NCI-H69 (cell line): ENCODE measurements at regions not wholly inside any gene's neighbourhood (a gene's known extent, or its start where the extent isn't known, plus 50 kb on each side); places are given as distances from the start of the nearest gene placed in this dataset.

Experiments used
- DNase-seq: peaks from one replicate; lab custom pipeline; 2025; lab: John Stamatoyannopoulos, UW

DNA sequence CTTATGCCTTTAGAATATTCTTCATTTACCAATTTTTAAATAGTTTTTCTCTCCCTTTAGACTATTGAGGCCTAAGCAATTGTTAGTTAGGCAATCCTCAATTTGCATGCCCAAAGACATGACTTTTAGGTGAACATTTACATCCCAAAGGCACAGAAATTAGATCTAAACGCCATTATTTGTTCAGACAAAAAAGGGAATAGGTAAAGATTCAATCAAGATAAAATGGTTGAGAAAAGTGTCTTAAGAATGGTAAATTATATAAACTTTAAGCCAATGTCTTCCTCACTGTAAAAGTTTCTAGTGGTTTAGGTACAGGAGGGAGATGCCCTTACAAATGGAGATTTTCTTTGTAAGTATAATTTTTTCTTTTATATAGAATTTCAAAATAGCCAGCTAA lies 50.2 kb upstream of the MME start:
- no peak for DNase-seq

DNA sequence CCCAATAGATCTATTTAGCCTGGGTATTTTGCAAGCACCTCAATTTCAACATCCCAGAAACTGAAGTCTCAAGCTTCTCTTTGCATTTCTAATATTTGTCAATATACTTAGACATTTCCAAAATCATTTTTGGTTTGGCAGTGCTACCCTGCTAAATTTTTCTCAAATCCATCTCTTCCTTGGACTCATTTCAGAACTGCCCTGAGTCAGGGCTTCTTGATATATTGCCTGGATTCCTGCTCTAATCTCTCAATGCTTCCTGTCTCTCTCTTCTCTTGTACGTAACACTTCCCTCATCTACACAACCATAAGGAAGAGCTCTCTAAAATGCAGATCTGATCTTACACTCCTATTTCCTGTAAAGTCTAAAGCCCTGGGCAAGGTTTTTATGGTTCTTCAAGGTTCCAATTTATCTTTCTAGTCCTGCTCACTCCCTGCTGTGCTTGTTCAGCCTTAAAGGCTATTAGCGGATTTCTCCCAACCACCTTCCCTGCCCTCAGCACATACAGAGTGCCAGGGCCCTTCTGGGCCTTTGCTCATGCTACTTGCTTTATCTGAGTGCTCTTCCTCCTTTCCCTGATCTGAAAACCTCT lies 53.0 kb upstream of the MME start:
- DNase-seq = no peak

DNA sequence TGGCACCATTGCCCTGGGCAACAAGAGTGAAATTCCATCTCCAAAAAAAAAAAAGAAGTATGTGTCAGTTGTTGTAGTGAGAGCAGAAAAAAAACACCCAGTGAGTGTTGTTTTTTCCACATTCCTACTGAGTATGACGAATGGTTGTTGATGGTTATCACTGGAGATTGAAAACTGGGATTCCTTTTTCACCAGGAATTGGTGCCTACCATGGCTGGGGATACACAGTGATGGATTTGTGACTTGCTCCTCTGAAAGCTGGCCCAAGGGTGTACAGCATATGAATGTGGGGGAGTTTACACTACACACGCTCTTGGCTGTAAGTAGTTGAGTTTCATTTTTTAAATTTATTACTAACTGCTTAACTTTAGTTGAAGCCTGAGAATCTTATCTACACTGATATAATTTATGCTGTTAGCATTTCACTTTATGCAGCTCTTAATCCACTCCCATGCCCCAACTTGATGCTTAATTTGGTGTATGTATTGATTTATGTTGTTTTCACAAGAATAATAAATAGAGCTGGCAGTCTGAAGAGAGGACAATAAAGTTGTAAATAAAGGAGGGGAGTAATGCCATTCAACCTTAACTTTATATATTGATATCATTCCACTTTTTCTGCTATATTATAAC lies 56.0 kb upstream of the MME start:
- DNase-seq = no peak

DNA sequence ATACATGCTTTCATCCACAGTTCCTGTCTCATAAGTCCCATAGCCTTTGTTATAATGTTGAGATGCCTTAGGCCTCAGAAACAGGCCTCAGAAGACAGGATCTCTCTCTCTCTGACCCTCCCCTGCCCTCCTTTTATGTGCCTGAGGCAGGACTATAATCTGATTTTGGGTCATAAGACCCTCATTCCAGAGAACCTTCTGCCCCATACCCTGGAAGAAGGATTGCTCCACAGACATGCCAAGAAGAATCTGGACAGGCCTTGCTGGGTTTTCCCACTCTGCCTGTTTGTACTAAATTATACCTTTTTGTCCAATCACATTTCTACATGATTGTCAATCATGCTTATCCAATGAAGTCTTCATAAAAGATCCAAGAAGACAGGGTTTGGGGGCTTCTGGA lies 57.2 kb upstream of the MME start:
- DNase-seq = no peak

DNA sequence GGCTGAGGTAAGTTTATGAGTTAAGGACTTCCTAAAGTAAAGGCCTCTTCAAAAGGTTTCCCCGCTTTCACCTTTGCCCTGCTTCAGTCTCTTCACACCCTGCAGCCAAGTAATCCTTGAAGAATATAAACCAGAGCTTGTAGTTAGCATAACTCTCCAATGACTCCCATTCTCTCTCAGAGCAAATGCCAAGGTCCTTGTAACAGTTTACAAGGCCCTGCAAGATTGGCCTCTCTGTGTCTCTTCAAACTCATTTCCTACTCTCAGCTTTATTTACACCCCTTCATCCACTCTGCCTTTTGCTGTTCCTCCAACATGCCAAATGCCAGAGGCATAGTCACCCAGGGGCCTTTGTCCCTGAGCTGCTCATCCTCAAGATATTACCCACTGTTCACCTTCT lies 60.5 kb upstream of the MME start:
- no peak for DNase-seq

DNA sequence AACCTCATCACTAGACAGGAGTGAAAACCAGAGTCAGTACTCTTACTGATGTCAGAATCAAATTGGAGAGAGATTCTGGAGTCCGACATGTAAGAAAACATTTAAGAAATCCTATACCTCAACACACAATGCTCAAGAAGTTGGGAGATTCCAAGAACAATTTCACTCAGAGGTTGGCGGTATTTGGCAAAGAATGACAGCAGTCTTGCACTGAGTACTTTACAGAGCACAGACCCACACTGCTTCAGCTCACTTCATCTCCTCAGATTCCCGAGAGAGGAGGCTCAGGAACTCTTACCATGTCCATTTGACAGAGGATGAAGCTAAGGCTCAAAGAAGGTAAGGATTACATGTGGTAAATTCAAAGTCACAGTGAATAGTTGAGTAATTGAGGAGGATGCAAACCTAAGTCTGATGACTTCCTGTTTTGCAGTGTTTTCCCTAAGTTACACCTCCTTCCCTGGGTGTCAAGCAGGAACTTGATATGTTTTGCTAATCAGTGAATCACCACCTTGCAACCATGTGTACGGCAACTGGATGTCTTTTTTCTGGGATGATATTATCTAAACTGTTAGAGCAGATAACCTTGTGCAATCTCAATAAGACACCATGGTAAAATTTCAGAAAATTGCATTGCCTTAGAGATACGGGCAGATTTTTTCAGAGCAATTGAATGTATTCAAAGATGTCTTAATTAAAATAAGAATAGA lies 61.3 kb upstream of the MME start:
- no peak for DNase-seq

DNA sequence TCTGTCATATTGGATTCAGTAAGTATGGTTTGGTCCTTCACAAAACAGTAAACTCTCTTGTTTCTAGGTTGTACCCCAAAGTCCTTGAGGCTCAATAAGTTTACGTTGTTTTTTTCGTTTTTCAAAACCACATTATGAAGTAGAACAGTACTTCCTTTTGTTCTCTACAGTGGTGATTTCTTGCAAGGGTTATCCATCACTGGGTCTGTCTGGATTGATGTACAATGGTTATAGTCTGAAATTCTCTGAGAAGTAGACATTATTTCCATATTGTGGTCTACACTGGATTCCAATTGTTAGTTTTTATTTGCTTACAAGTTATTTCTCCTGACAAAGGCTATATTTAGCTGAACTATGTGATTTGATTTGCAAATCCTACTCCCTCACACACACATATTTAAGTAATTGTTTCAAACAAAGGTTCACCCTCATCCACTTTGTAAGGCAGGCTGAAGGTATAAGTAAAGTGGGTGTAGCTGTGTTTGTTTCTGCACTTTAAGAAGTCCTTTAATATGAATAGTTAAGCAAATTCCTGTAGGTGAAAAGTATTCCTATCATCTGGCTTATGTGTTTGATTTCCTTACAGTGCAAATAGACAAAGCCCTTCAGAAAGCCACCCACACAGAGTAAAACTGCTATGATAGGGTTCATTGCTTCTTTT lies 64.2 kb upstream of the MME start:
- no peak for DNase-seq

DNA sequence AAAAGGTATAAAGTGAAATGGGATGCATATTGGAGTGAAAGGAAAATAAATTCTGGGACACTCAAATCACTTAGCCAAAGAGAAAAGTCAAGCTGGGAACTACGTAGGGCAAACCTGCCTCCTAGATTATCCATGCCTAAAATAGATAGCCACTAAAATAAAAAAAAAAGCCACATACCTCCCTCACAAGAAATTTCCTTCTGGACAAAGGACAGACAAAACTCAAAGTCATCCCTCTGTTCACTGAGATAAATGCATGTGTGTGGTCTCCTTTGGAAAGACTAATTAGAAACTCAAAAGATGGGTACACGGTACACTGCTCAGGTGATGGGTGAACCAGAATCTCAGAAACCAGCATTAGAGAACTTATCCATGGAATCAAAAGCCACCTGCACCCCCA lies 65.2 kb upstream of the MME start:
- no peak for DNase-seq

DNA sequence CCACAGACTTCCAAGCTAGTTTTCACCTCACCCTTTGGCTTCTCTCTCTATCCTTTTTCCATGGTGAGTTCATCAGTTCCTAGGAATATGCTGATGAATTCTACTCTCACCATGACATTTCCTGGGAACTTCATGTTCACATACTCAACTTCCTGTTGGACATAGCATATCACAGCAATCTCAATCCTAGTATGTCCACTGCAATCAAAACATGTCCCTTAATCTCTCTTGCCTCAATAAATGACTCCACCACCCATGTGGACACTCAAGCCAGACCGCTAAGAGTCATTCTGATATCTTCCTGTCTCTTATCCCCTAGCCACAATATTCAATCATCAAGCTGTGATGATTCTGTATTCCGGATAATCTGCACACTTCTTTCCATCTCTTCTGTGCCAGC lies 66.7 kb upstream of the MME start:
- no peak for DNase-seq

DNA sequence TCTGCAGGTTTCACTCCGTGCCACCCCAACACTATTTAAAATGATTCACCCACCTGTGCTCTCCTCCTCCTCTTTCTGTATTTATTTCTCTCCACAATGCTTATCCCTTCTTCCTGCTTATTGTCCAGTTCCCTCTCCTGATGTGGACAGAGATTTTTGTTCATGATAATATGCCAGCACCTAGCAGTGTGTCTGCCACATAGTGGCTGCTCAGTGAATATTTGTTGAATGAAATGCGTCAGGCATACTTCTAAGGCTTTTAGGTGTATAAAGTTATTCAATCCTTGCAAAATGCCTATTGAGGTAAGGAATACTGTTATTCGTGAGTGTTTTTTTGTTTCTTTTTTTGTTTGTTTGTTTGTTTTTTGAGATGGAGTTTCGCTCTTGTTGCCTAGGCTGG lies 67.5 kb upstream of the MME start:
- no peak for DNase-seq

DNA sequence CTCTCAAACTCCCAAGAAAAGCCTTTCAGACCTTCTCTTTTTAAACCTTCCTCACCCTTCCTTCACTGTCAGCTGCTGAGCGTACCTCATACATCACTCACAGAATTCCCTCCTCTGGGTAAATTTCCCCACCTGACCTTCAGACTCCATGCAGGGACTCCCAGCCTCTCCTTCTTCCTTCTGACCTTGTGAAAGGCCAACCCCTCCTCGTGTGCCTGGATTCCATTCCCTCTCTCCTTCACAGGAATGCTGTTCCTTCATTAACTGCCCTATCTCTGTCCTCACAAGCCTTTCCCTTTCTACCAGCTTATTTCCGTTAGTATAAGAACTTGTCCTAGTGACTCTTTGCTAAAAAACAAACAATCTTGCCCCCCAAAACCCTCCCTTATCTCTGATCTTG lies 69.7 kb upstream of the MME start:
- DNase-seq = no peak

DNA sequence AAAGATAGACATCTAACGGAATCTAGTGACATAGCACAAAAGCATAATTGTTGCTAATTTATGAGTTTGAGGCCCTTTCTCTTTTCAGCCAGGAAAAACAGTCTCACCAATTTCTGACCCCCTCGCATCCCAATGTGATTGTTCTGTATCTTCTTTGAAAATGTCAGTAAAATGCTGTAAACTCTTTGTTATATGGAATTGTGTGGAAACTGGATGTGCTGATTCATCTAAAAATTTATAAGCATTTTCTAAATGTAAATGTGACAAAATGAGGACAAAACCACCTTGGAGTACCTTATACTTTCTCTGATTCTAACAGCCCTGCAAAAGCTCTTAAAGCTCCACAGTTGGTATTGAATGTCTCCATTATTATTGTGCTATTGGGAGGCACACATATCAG lies 70.9 kb upstream of the MME start:
- DNase-seq = no peak

DNA sequence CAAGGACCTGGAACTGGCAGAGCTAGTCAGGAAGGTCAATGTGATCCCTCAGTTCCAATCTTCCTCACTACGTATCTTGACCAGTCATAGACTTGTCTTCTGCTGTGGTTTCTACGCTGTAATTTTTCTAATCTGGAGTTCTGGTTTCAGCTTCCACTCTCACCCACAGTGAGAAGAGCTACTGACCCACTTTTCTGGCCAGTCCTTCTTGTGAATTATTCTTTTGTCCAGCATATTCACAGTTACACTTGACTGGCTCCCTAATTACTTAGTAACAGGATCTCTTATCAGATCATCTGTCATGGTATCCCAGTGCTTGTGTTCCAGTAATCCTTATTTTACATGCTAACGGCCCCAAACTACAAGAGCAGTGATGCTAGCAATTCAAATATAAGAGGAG lies 72.4 kb upstream of the MME start:
- no peak for DNase-seq

DNA sequence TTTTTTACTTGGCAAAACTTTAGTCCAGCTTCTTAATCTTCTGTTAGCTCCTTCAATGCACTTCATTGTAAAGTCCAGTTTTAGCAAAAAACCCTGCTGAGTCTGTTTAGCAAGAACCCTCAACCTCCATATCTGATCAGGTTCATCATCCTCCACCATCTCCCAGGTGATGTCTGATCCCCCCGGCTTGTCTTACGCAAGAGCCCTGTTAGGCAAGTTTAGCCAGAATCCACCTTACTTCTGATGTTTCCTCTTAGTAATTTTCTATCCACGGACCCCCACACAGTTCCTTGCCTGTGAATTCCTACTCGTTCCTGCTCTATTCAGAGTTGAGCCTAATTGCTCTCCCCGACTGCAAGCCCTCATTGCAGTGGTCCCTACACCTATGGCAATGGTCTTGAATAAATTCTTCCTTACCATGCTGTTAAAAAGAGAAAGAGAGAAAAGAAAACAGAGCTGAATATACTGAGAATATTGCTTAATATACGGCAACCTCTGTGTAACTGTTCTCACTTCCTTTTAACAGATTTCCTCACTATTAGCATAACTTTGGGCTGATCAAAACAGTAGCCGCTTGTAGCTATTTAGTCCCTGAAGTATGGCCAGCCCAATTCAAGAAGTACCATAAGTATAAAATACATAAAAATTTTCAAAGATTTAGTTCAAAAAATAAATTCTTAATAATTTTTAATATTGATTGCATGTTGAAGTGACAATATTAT lies 78.7 kb upstream of the MME start:
- DNase-seq = no peak

DNA sequence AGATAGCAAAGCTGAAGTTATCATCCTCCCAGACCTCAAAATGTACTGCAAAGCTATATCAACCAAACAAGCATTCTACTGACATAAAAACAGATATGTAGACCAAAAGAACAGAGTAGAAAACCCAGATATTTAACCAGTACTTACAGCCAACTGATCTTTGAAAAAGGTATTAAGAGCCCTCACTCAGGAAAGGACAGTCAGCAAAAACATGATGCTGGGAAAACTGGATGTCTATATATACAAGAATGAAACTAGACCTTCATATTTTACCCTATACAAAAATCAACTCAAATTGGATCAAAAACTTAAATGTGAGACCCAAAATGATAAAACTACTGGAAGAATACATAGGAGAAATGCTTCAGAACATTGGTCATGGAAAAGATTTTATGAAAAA lies 87.5 kb upstream of the MME start:
- no peak for DNase-seq

DNA sequence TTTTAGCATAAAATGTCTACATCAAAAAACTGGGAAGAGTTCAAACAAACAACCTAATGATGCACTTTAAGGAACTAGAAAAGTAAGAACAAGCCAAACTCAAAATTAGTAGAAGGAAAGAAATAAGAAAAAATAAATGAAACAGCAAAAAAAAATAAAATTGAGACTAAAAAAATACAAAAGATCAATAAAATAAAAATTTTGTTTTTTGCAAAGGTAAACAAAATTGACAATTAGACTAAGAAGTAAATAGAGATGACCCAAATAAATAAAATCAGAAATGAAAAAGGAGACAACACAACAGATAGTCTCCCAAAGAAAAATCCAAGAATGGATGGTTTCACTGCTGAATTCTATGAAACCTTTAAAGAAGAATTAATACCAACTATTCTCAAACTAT lies 89.6 kb upstream of the MME start:
- DNase-seq = no peak

DNA sequence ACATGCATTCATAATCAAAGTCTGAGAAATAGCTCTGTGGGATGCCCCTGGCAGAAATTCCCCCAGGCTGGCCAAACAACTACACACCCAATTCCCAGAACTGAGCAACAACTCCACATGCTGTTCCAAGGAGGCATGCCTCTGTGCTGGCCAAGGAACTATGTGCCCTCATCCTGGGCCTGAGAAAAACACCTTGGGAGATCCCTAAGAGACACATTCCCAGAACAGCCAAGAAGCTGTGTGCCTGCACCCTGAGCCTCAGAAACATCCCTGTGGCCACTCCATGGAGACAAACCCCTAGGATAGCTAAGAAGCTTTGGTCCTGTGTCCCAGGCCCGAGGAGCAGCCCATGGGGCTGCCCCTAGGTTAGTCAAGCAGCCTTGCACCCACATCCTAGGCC lies 92.3 kb upstream of the MME start:
- DNase-seq = no peak

DNA sequence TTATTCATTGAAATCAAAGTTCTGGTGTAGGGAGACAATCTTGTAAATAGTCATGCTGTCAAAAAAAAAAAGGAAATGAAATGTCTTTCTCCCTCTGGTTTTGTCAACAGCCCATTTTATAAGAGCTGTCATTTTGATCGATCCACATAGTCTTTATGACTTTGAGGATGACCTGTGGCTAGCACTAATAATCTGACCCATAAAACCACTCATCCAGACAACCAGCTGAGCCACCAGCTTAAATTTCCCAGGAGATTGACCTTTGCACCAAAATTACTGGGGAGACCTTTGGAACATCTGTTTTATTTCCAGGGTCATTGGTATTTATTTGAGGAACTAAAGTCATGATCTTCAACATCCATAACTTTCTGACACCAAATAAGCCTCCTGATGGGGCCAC lies 98.5 kb upstream of the MME start:
- no peak for DNase-seq

DNA sequence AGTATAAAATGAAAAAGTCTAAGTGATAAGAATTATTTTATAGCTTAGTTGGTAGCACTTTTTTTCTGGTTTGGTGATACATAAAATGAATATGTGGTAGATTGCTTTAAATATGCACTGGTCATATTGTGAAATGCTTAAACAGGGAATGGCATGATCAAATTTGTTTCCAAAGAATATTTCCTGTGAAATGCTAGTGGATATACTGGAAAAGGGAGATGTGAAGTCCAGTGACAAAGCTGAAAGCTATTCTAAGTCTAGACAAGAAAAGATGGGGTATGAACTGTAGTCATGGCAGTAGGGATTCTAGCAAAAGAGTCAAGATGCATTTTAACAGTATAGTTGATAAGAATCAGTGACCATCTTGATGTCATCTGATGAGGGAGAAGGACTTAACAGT lies 98.9 kb upstream of the MME start:
- no peak for DNase-seq

DNA sequence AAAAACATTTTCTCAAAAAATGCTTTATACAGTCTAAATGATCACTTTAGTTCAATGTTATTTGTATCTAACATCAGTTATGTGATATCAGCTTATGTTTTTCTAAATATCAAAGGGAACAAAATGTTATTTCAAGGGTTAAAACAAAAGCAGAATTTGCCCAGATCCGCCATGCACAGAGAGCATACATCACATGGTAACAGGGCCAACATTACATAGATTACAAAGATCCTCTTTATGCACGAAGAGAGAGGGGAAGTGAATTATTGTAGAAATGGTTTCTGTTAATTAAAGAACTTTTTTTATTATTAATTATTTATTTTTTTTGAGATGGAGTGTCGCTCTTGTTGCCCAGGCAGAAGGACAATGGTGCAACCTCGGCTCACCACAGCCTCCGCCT lies 100.8 kb upstream of the MME start:
- no peak for DNase-seq

DNA sequence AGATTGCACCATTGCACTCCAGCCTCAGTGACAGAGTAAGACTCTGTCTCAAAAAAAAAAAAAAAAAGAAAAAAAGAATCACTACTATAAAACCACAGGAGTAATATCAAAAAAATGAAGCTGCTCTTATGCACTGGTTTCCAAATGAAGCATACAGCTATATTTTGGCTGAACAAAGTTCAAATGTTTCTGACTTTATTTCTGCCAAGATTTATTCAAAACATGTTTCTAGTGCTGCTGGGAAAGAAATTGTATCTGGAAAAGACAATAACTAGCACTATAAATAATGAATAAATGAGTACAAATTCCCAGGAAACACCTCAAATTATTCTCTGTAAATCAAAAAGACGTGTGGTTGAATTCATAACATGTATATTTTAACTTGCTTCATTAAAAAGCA lies 102.5 kb upstream of the MME start:
- no peak for DNase-seq

DNA sequence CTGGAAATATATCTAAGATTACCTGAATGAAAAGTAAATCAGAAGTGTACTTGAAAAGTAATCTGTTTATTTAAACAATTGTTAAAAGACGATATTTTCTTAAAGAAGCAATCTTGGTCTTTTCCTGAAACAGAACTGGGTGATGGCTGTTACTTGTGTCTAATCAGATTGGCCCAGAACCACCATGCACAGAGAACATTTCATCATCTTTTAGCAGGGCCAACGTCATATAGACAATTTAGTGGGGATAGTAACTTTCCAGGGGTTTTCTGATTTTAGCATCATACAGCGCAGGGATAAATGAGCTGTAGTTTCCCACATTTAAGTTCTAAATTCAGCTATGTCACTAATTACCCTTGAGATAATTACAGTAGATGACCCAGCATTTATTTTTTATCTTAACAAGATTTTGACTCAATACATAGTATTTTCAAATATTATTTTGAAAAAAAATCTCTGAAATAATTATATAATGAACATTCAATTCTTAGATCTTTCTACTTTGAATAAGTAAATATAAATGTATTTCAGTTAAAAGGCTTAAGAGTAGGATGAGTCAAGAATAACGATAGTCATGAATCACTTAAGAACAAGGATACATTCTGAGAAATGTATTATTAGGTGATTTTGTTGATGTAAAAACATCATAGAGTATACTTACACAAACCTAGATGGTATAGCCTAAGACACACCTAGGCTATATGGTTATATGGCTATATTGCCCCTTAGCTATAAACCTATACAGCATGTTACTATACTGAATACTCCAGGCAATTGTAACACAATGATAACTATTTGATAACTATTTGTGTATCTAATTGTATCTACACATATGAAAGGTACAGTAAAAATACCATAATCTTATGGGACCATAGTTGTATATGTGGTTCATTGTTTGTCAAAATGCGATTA lies 103.8 kb upstream of the MME start:
- no peak for DNase-seq
